OCI-LY1 (cell line): ENCODE measurements at regions not wholly inside any gene's neighbourhood (a gene's known extent, or its start where the extent isn't known, plus 50 kb on each side); places are given as distances from the start of the nearest gene placed in this dataset.

Experiments used
- H2AFZ ChIP-seq: fragments of 200-600 bp; sonication (generic), shearing (Covaris generic); 2 replicates; pipeline ENCODE4 v1.6.0; 2014; ENCODE audit warnings: antibody characterized with exemption, mild to moderate bottlenecking, low read length
- H3F3A ChIP-seq: fragments of 200-600 bp; sonication (generic), shearing (Covaris generic); 2 replicates; pipeline ENCODE4 v1.6.0; 2014; ENCODE audit warnings: mild to moderate bottlenecking, antibody characterized with exemption, low read length, moderate library complexity; ENCODE audit not compliant: insufficient read depth
- H3K27ac ChIP-seq: fragments of 200-600 bp; sonication (generic); 2 replicates; pipeline ENCODE4 v1.5.1; 2014; ENCODE audit warnings: low read length, mixed run types, mild to moderate bottlenecking, low read depth; ENCODE audit not compliant: poor library complexity, severe bottlenecking
- H3K27me3 ChIP-seq: fragments of 200-600 bp; sonication (generic); 2 replicates; pipeline ENCODE4 v1.6.0; 2014; ENCODE audit warnings: antibody characterized with exemption, mild to moderate bottlenecking, low read length, moderate library complexity; ENCODE audit not compliant: insufficient read depth
- H3K36me3 ChIP-seq: fragments of 200-600 bp; sonication (generic); 2 replicates; pipeline ENCODE4 v1.6.1; 2014; ENCODE audit warnings: mild to moderate bottlenecking, antibody characterized with exemption, low read length, moderate library complexity, mixed read lengths; ENCODE audit not compliant: insufficient read depth
- H3K4me1 ChIP-seq: fragments of 200-600 bp; sonication (generic); 2 replicates; pipeline ENCODE4 v1.5.1; 2014; ENCODE audit warnings: mild to moderate bottlenecking, low read length, moderate library complexity; ENCODE audit not compliant: insufficient read depth, severe bottlenecking
- H3K4me2 ChIP-seq: fragments of 200-600 bp; sonication (generic), shearing (Covaris generic); 2 replicates; pipeline ENCODE4 v1.6.1; 2014; ENCODE audit warnings: low read length
- H3K4me3 ChIP-seq: fragments of 200-600 bp; sonication (generic); 2 replicates; pipeline ENCODE4 v1.5.1; 2014; ENCODE audit warnings: low read length, low read depth, mild to moderate bottlenecking, mixed read lengths; ENCODE audit not compliant: poor library complexity, severe bottlenecking
- H3K79me2 ChIP-seq: fragments of 200-600 bp; shearing (Covaris generic); 2 replicates; pipeline ENCODE4 v1.6.1; 2016; ENCODE audit warnings: mixed run types, low read length, mixed read lengths; ENCODE audit not compliant: insufficient read depth
- H3K9ac ChIP-seq: fragments of 200-600 bp; sonication (generic), shearing (Covaris generic); 2 replicates; pipeline ENCODE4 v1.6.1; 2014; ENCODE audit warnings: mild to moderate bottlenecking, low read length, mixed read lengths
- H3K9me2 ChIP-seq: fragments of 200-600 bp; sonication (generic), shearing (Covaris generic); 2 replicates; pipeline ENCODE4 v1.6.1; 2014; ENCODE audit warnings: low read depth, mild to moderate bottlenecking, low read length, mixed read lengths
- H3K9me3 ChIP-seq: fragments of 200-600 bp; shearing (Covaris generic); 2 replicates; pipeline ENCODE4 v1.6.1; 2014; ENCODE audit warnings: low read length, mixed read lengths
- H4K20me1 ChIP-seq: fragments of 200-600 bp; sonication (generic), shearing (Covaris generic); 2 replicates; pipeline ENCODE4 v1.6.0; 2016; ENCODE audit warnings: mild to moderate bottlenecking, low read length; ENCODE audit not compliant: insufficient read depth
- CTCF ChIP-seq: fragments of 200-600 bp; sonication (generic), shearing (Covaris generic); IDR thresholded peaks from 2 replicates; pipeline ENCODE4 v1.5.1; 2017; ENCODE audit warnings: mild to moderate bottlenecking, antibody characterized with exemption, low read length, moderate library complexity, mixed read lengths
- EZH2 ChIP-seq: fragments of 200-600 bp; sonication (generic), shearing (Covaris generic); IDR thresholded peaks from 2 replicates; pipeline ENCODE4 v1.8.0; 2017; ENCODE audit warnings: borderline replicate concordance, mixed run types, mild to moderate bottlenecking, antibody characterized with exemption, low read length, moderate library complexity, mixed read lengths

DNA sequence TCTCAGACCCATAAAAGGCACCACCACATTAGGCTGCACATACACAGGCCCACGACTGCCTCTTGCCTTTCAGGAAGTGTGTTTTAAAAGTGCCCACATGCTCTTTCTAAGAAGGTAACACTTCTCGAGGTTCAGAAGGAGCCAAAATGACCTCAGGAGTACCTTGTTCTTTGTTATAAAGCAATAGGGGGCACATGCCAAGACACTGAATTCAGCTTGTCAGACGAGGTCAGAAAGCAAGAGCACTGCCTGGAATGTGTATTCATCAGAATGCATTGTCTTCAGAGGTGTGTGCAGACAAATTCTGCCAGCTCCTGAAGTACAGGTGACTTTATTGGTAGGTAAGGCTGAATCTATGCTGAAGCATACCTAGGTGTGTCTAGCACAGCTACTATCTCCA, 114.5 kb upstream of the IRX1 start:
- Histone ChIP-seq H3K9me2 (no peaks in the 10 kb centered on the region), H3K27ac (no peak overlapping the region), H4K20me1 (no peaks in the 10 kb centered on the region), H3K4me2 (no peak overlapping the region), H3K9ac (no peak overlapping the region), H3K79me2 (no peaks in the 10 kb centered on the region), H3F3A (no peaks in the 10 kb centered on the region), H2AFZ (no peak overlapping the region), H3K9me3 (no peaks in the 10 kb centered on the region), H3K4me1 (no peaks in the 10 kb centered on the region), H3K27me3 (no peaks in the 10 kb centered on the region), H3K4me3 (no peak overlapping the region), H3K36me3 (no peaks in the 10 kb centered on the region)
- TF ChIP-seq CTCF (no peak), EZH2 (no peak)

DNA sequence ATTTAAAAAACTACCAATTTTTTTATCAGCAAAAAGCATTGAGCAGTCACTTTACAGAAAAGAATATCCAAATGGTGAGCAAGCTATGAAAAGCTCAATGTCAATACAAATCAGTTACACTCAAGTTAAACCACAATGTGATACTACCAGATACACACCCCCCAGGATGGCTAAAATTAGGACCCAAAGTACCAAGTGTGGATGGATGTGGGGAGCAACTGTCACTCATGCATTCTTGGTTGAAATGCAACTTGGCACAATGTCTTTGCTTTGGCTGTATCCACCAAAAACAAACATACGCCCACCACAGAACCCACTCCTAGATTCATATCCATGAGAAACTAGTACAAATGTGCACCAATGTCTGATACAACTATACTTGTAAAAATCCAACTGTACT, 120.0 kb upstream of the IRX1 start:
- H3K79me2 ChIP-seq, result no peaks in the 10 kb centered on the region
- no peak overlapping the region for H2AFZ ChIP-seq
- H3K4me2 ChIP-seq, result no peak overlapping the region
- no peaks in the 10 kb centered on the region for H3F3A ChIP-seq
- H3K27ac ChIP-seq, result no peak overlapping the region
- no peaks in the 10 kb centered on the region for H3K36me3 ChIP-seq
- H3K9me2 ChIP-seq, result no peaks in the 10 kb centered on the region
- no peaks in the 10 kb centered on the region for H3K9me3 ChIP-seq
- TF ChIP-seq EZH2, result no peak
- TF ChIP-seq CTCF, result no peak
- H3K9ac ChIP-seq, result no peak overlapping the region
- H4K20me1 ChIP-seq, result no peaks in the 10 kb centered on the region
- H3K27me3 ChIP-seq, result no peaks in the 10 kb centered on the region
- H3K4me1 ChIP-seq, result no peaks in the 10 kb centered on the region
- no peak overlapping the region for H3K4me3 ChIP-seq

DNA sequence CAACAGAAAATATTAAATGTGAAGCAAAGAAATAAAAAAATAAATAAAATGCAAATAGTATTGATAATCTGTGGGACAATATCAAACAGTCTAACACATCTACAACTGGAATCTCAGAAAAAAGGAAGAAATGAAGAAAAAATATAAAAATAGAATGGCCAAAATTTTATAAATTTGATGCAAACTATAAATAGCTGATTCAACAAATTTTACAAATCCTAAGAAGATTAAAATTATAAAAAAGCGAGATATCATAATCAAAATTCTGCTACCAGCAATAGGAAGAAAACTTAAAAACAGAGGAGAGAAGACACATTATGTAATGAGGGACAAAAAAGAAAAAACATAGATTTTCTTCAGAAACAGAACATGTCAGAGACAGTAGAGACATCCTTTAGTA, 129.2 kb upstream of the IRX1 start:
- H3K9me3 ChIP-seq, result no peaks in the 10 kb centered on the region
- H3K4me1 ChIP-seq, result no peaks in the 10 kb centered on the region
- H3F3A ChIP-seq, result no peaks in the 10 kb centered on the region
- no peak overlapping the region for H3K4me2 ChIP-seq
- no peaks in the 10 kb centered on the region for H3K36me3 ChIP-seq
- no peak overlapping the region for H3K9ac ChIP-seq
- TF ChIP-seq EZH2 (no peak), CTCF (no peak)
- H2AFZ ChIP-seq, result no peak overlapping the region
- no peak overlapping the region for H3K4me3 ChIP-seq
- no peaks in the 10 kb centered on the region for H3K27me3 ChIP-seq
- no peaks in the 10 kb centered on the region for H3K79me2 ChIP-seq
- H4K20me1 ChIP-seq, result no peaks in the 10 kb centered on the region
- H3K27ac ChIP-seq, result no peak overlapping the region
- H3K9me2 ChIP-seq, result no peaks in the 10 kb centered on the region

GRCh38 chr5:3460416-3460815, 135.2 kb upstream of the IRX1 start:
- Histone ChIP-seq H3K27me3 (no peaks in the 10 kb centered on the region), H3K79me2 (no peaks in the 10 kb centered on the region), H3K36me3 (no peaks in the 10 kb centered on the region), H3K4me2 (no peak overlapping the region), H3K9ac (no peak overlapping the region), H3K4me3 (no peak overlapping the region), H3K9me2 (no peaks in the 10 kb centered on the region), H3K27ac (no peak overlapping the region), H3K4me1 (no peaks in the 10 kb centered on the region), H2AFZ (no peak overlapping the region), H3F3A (no peaks in the 10 kb centered on the region), H4K20me1 (no peaks in the 10 kb centered on the region), H3K9me3 (no peaks in the 10 kb centered on the region)
- TF ChIP-seq CTCF, result no peak
- TF ChIP-seq EZH2, result no peak
